Esophagus muscularis mucosa (tissue), 4 donors: ENCODE measurements at regions not wholly inside any gene's neighbourhood (a gene's known extent, or its start where the extent isn't known, plus 50 kb on each side); places are given as distances from the start of the nearest gene placed in this dataset.

Experiments used
- DNase-seq: peaks from one replicate; pipeline ENCODE4 v3.0.0-alpha.2; 2017; ENCODE audit errors: extremely low spot score
- H3K27ac ChIP-seq, 4 donors: fragments of 200-600 bp; sonication (generic); replicated peaks in 1 of 4; 1 replicate in 3 of 4; 2 replicates in 1 of 4; pipeline ENCODE4 v1.5.1; 2016 to 2019; ENCODE audit warnings: mild to moderate bottlenecking in 1 of 4
- H3K27me3 ChIP-seq, 4 donors: fragments of 200-600 bp; sonication (generic); one replicate each; pipeline versions ENCODE4 v1.5.1 to v1.6.0; 2016 to 2019
- H3K36me3 ChIP-seq, 4 donors: fragments of 200-600 bp; sonication (generic); one replicate each; pipeline ENCODE4 v1.5.1; 2016 to 2019
- H3K4me1 ChIP-seq, 4 donors: fragments of 200-600 bp; sonication (generic); one replicate each; pipeline ENCODE4 v1.5.1; 2016 to 2019
- H3K4me3 ChIP-seq, 4 donors: fragments of 200-600 bp; sonication (generic); 1 replicate in 2 of 4; 2 replicates in 2 of 4; pipeline ENCODE4 v1.5.1; 2016 to 2019; ENCODE audit warnings: mild to moderate bottlenecking in 4 of 4, moderate library complexity in 1 of 4
- H3K9me3 ChIP-seq, 4 donors: fragments of 200-600 bp; sonication (generic); 1 replicate in 3 of 4; 2 replicates in 1 of 4; pipeline ENCODE4 v1.5.1; 2016 to 2019
- EP300 ChIP-seq: sonication (generic); formaldehyde crosslinking; IDR thresholded peaks from one replicate; pipeline ENCODE4 v1.6.1; 2017; ENCODE audit warnings: antibody characterized with exemption
- POLR2A ChIP-seq: fragments of 450-650 bp; IDR thresholded peaks from one replicate; pipeline ENCODE4 v1.6.1; 2017; ENCODE audit warnings: antibody characterized with exemption, moderate library complexity, mild to moderate bottlenecking, low read depth
- POLR2AphosphoS5 ChIP-seq, 2 donors: sonication (generic); formaldehyde crosslinking; IDR thresholded peaks; one replicate each; pipeline ENCODE4 v1.6.1; 2017; ENCODE audit warnings: antibody characterized with exemption in 2 of 2
- WGBS: methylation state at CpG from one replicate; pipeline ENCODE4 v1.1.5; 2018; 5-methylcytosine and 5-hydroxymethylcytosine counted together
- intact Hi-C: fragments of 100-400 bp; cut with DNase I; formaldehyde crosslinking; loops from one replicate; pipeline ENCODE4 v1.15.1; 2023
- TF ChIP-seq, protein P1 (sequence below), 3 experiments: fragments of 200-600 bp in 2 of 3; fragments of 450-650 bp in 1 of 3; sonication (generic) in 2 of 3; IDR thresholded peaks; one replicate each; pipeline ENCODE4 v1.5.1; 2017 to 2019; ENCODE audit warnings: antibody characterized with exemption in 3 of 3, mild to moderate bottlenecking in 2 of 3, moderate library complexity in 1 of 3

- no peak overlapping the region for H3K27ac ChIP-seq
- peaks cover 7 to 14% (median 12%) of the 10 kb centered on the region in 4 donors for H3K4me1 ChIP-seq
- WGBS = 96% methylated on average over 13 of the region's 16 CpGs
- DNase-seq = no peak
- intact Hi-C loops = no loop called here
- no peaks in the 10 kb centered on the region for H3K36me3 ChIP-seq
- H3K9me3 ChIP-seq = no peaks in the 10 kb centered on the region
- H3K4me3 ChIP-seq = no peak overlapping the region
- no peak for TF ChIP-seq POLR2A
- TF ChIP-seq EP300 = no peak
- TF ChIP-seq, protein P1, sequence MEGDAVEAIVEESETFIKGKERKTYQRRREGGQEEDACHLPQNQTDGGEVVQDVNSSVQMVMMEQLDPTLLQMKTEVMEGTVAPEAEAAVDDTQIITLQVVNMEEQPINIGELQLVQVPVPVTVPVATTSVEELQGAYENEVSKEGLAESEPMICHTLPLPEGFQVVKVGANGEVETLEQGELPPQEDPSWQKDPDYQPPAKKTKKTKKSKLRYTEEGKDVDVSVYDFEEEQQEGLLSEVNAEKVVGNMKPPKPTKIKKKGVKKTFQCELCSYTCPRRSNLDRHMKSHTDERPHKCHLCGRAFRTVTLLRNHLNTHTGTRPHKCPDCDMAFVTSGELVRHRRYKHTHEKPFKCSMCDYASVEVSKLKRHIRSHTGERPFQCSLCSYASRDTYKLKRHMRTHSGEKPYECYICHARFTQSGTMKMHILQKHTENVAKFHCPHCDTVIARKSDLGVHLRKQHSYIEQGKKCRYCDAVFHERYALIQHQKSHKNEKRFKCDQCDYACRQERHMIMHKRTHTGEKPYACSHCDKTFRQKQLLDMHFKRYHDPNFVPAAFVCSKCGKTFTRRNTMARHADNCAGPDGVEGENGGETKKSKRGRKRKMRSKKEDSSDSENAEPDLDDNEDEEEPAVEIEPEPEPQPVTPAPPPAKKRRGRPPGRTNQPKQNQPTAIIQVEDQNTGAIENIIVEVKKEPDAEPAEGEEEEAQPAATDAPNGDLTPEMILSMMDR (IDR thresholded peaks at IDR 0.05) = no peak
- no peak for TF ChIP-seq POLR2AphosphoS5 (IDR thresholded peaks at IDR 0.05)
- H3K27me3 ChIP-seq = peaks cover 0 to 34% (median 0%) of the 10 kb centered on the region in 4 donors
These were observed 83.6 kb upstream of the NKD1 start for GRCh38 chr16:50464325-50465290.

DNA sequence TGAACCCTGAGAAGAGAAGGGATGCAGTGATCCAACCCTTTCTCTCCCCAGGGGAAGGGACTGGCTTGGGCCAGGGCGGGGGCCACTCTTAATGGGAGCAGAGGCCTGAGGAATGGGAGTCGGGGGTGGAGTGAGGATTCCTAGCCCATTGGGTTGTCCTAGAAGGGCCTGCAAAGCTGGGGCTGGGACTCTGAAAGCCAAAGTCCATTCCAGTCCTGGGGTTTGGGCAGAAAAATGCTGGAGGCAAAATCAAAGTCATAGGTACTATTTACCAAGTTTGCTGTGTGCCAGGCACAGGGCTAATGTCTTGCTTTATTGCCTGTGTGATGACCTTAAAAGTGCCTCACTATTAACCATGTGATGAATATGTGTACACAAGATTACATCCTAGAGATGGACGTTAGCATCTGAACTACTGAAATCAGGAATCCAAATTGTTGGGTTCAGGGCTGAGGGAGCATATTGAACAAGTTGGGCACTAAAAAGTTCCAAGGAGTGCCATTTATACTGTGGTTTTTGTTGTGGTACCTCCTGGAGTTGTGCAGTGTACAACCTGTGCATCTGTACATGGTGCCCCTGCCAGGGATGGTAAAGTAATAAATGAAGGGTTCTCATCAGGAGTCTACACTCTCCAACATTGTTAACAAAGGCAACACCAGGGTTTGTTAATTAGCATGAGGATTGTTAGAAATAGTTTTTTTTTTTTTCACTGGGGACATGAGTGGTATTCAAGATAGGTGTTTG is 84.4 kb upstream of the NKD1 start:
- Histone ChIP-seq H3K27ac (no peak overlapping the region), H3K9me3 (no peaks in the 10 kb centered on the region), H3K4me3 (no peak overlapping the region), H3K27me3 (peaks cover 0 to 34% (median 0%) of the 10 kb centered on the region in 4 donors), H3K36me3 (no peaks in the 10 kb centered on the region), H3K4me1 (peaks cover 7 to 14% (median 12%) of the 10 kb centered on the region in 4 donors)
- DNase-seq = no peak
- intact Hi-C loops = no loop called here
- TF ChIP-seq POLR2A = no peak
- TF ChIP-seq, protein P1 (IDR thresholded peaks at IDR 0.05) = no peak
- TF ChIP-seq EP300 = no peak
- no peak for TF ChIP-seq POLR2AphosphoS5 (IDR thresholded peaks at IDR 0.05)
- 83% methylated on average over 3 of the region's 3 CpGs for WGBS

DNA sequence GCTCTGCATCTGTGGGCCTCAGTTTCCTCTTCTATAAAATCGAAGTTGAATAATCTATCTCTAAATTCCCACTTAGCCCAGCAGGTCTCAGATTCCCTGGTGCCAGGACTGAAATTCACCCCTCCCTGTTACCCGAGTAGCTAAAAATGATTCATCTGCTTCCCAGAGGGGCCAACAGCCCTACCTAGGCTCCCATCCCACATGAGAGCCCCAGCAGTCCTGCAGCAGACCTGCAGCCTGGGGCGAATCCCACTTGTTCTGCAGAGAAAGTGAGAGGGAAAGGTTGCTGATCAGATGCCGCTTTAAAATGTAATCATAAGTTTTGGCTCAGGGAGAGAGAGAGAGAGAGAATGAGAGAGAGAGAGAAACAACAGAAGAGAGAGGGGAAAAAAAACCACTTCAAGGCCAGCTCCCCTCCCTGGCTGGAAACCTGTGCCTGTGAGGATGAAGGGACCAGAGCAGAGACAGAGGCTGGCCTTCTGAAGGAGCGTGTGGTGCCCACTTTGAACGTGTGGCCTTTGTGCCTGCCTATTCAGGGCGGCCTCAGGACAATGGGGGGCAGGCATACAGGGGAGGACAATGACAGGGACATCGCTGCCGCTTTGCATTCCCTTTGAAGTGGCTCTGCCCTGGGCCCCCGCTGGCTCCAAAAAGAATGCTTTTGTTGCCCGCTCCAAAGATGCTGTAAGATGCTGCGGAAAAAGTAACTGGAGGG is 85.2 kb upstream of the NKD1 start:
- TF ChIP-seq POLR2AphosphoS5 (IDR thresholded peaks at IDR 0.05) = no peak
- TF ChIP-seq POLR2A = no peak
- TF ChIP-seq, protein P1 (IDR thresholded peaks at IDR 0.05) = no peak
- no peak for TF ChIP-seq EP300
- Histone ChIP-seq H3K36me3 (no peaks in the 10 kb centered on the region), H3K4me3 (no peak overlapping the region), H3K9me3 (no peaks in the 10 kb centered on the region), H3K27me3 (peaks cover 0 to 28% (median 0%) of the 10 kb centered on the region in 4 donors), H3K4me1 (peaks cover 3 to 6% (median 5%) of the 10 kb centered on the region in 4 donors), H3K27ac (no peak overlapping the region)
- intact Hi-C loops = no loop called here
- DNase-seq = no peak
- 73% methylated on average over 12 of the region's 12 CpGs for WGBS

DNA sequence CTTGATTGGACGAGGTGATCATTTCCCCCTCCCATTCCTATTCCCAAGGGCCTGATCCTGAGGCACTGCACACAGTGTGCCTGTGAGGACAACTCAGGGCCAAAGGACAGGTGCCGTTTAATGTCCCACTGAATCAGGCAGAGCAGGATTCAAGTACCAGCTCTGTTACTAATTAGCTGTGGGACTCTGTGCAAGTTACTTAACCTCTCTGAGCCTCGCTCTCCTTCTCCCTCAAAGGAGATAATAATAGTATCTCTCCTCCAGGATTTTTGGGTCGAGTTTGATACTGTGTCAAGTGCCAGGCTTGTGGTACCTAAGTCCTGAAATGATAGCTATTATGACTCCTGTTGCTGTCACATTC is 86.8 kb upstream of the NKD1 start:
- Histone ChIP-seq H3K27me3 (peaks cover 0 to 23% (median 0%) of the 10 kb centered on the region in 4 donors), H3K36me3 (no peaks in the 10 kb centered on the region), H3K4me1 (no peaks in the 10 kb centered on the region), H3K4me3 (no peak overlapping the region), H3K27ac (no peak overlapping the region), H3K9me3 (no peaks in the 10 kb centered on the region)
- 85% methylated on average over 4 of the region's 4 CpGs for WGBS
- no peak for TF ChIP-seq EP300
- TF ChIP-seq, protein P1 (IDR thresholded peaks at IDR 0.05) = no peak
- TF ChIP-seq POLR2A = no peak
- TF ChIP-seq POLR2AphosphoS5 (IDR thresholded peaks at IDR 0.05) = no peak
- intact Hi-C loops = no loop called here
- no peak for DNase-seq
